ENCODE measurements at regions not wholly inside any gene's neighbourhood (a gene's known extent, or its start where the extent isn't known, plus 50 kb on each side); places are given as distances from the start of the nearest gene placed in this dataset.
"Not testable (repeated sequence)": the region's sequence is repeated elsewhere in the genome, so short reads cannot be mapped to it uniquely, and the experiment has no call there.

DNA sequence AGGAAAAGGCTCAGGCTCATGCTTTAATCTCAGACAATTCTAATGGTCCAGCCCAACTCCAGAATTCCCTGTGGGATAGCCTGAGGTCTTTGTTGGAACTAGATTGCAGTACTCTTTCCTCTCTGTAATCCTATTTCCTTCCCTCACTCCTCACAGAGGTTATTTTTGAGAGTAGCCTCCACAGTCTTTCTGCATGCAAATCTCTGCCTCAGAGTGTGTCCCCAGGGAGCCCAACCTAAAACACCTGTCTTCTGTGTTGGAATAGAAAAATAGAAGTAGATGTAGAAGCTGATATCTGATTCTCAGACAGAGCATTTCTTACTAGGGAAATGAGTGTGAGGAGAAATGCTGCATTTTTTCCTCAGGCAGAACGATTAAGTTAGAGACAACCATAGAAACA lies 915.5 kb upstream of the EPHA5 start:
- no peak for FAIRE-seq

GRCh38 chr4:66577922-66578321 lies 907.6 kb upstream of the EPHA5 start:
- FAIRE-seq = no peak

- no peak for FAIRE-seq
These were observed 904.9 kb upstream of the EPHA5 start for GRCh38 chr4:66575008-66575696.

- FAIRE-seq = no peak
These were observed 904.1 kb upstream of the EPHA5 start for GRCh38 chr4:66574145-66574978.

GRCh38 chr4:66572949-66573348 lies 902.7 kb upstream of the EPHA5 start:
- FAIRE-seq = no peak

DNA sequence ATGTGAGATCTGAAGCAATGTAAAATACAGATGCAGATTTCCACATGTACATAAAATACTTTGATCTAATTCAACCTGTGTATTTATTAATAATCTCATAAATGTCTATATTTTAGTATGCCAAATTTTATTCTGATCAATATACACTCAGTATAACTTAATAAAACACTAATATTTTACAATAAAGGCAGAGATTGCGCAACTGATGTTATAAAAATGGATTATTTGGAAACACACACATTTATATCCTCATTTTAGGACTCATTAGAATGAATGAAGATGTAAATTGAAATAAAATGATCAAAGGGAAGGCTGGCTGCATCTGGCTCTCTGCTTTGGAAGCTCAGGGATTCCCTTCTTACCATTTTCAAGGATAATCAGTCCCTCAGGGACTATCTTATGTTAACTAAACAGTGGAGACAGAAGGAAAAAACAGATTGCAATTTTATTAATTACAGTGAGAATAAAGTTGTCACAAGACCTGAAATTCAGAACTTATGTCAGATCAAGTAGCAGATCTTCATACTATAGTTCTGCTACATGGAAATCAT lies 900.9 kb upstream of the EPHA5 start:
- FAIRE-seq = no peak

- FAIRE-seq = no peak
These were observed 898.9 kb upstream of the EPHA5 start for GRCh38 chr4:66569228-66569627.

DNA sequence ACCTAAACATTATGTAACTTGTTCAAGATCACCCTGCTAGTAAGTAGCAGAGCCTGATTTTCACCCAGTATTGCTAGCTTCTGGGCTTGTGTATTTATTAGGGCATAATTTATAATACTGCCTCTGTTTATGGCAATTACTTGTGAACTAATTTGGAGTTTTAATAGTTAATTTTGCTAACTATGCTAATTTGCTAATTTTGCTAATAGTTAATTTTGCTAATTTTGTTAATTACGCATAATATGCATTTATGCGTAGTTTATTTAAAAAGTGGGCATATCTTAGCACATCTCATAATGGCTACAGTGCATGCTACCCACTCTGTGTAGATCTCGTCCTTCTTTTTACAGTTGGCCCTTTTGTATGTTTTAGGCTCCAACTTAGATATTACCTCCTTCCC lies 898.1 kb upstream of the EPHA5 start:
- FAIRE-seq = no peak

GRCh38 chr4:66568001-66568400 lies 897.7 kb upstream of the EPHA5 start:
- no peak for FAIRE-seq

GRCh38 chr4:66567551-66567950 lies 897.3 kb upstream of the EPHA5 start:
- FAIRE-seq = no peak

DNA sequence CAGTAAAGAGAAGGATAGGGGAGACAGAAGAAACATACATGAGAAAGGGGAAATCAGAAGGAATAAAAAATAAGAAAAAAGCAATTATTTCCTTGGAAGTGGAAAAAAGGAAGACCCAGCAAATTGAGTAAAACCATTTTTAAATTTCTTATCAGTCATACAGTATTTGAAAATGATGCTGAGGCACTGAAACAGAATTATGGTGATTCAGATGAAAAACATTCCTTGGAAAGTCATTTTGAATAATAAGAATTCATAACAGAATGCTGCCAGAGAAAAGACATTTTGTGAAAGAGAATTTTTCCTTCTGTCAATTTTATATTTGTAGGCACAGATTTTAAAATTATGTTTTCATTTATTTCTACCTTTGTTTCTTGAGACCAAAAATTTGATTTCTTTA lies 895.5 kb upstream of the EPHA5 start:
- FAIRE-seq = no peak

DNA sequence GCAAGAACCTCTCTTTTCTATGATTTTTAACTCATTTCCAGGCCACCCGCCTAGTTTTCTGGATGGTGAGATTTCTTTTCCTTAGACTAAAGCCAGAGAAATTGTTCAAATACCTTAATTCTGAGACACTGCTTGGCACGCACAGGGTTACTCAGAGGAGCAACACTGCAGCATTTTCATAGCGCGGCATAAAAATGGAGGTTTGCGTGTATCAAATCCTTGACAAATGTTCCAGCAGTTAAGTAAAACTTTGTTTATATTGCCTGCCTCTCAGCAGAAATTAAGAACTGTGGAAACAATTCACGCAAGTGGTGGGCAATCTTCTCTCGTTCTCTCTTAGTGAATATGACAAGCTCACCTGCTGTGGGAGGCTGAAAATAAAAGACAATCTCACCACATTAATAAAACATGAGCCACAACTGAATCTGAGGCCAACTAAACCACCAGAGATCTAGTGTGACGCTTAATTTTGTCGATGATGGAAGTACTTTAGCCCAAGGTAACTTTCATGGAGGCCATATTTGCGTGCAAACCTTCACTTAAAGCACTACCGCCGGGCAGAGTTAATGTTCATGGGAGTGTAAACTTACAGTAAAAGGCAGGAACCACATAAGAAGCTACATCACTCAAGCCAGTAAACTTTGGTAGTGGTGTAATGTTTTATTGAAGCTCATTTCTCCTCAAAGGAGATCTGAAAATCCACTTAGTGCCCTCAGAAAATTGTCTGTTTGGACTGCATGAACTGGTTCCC lies 894.8 kb upstream of the EPHA5 start:
- no peak for FAIRE-seq

DNA sequence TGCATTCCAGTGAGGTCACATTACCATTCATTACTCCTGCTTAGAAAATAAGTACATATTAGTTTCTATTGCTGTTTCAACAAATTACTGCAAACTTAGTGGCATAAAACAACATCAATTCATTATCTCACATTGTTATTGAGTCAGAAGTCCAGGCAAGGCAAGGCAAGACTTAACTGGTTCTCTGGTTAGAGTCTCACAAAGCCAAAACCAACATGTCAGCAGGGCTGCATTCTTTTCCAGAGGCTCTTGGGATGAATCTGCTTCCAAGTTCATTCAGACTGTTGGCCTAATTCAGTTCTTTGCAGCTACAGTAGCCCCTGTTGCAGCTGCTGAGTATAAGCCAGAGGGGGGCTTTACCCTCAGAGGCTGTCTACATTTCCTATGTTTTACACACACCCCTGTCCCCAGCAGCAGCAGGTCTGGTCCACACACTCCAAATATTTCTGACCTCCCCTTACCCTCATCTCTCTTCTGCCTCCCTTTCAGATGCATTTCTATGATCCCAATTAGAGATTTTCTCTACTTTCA lies 892.1 kb upstream of the EPHA5 start:
- FAIRE-seq = no peak

- FAIRE-seq = not testable (repeated sequence)
These were observed 891.3 kb upstream of the EPHA5 start for GRCh38 chr4:66561465-66562053.

DNA sequence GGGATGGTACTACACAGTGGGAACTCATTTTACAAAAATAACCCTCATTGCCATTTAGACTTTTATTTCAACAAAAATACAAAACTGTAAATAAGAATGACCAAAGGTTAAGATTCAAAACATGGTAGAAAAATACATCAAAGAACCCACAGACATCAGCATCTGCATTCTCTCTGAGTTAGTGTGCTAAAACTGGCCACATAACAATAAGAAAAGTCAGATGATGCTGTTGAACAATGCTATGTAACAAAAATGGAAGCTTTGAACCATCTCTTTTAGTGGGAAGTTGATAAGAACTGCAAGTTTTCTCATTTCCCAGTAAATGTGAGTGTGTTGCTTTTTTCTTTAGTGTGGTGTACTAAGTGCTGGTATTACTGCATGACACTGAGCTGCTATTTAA lies 888.4 kb upstream of the EPHA5 start:
- no peak for FAIRE-seq

GRCh38 chr4:66556651-66557278 lies 886.5 kb upstream of the EPHA5 start:
- no peak for FAIRE-seq

- no peak for FAIRE-seq
These were observed 885.0 kb upstream of the EPHA5 start for GRCh38 chr4:66555301-66555700.

DNA sequence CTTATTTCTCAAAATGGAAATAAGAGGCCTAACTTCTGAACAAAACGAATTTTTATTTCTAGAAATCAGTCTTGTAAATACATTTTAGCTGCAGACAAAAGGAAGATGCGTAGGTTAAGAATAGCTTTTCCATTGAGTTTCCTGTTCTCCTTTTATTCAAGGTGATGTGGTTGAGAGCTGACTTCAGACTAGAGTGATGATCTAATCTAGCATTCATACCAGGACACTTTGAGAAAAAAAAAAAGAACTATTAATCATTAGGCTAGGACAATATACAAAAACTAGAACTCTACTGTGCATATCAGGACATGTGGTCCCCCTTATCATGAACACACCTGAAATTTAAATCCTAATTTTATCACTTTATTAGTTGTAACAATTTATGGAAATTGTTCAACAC lies 884.5 kb upstream of the EPHA5 start:
- no peak for FAIRE-seq

GRCh38 chr4:66545301-66545700 lies 875.0 kb upstream of the EPHA5 start:
- FAIRE-seq = not testable (repeated sequence)

DNA sequence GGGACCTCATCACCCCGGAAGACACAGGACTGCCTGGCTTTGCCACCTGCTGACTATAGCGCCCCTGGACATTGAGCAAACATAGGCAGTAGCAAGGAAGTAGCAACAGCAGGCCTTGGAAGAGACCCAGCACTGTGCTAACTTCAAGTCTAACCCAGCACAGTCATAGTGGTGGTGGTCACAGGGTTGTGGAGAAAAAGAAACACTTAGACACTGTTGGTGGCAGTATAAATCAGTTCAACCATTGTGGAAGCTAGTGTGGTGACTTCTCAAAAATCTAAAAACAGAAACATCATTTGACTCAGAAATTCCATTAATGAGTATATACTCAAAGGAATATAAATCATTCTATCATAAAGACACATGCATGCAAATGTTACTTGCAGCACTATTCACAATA lies 874.0 kb upstream of the EPHA5 start:
- no peak for FAIRE-seq

GRCh38 chr4:66539745-66540144 lies 869.5 kb upstream of the EPHA5 start:
- no peak for FAIRE-seq

- FAIRE-seq = no peak
These were observed 854.5 kb upstream of the EPHA5 start for GRCh38 chr4:66524781-66525180.
